OCI-LY7 (cell line): ENCODE measurements at regions not wholly inside any gene's neighbourhood (a gene's known extent, or its start where the extent isn't known, plus 50 kb on each side); places are given as distances from the start of the nearest gene placed in this dataset.

Experiments used
- BruUV-seq: library from RNA; stranded (reverse); fragments of 400-500 nt; replicated peaks from 2 replicates; lab custom pipeline; 2021; lab: Mats Ljungman, UMichigan
- CTCF ChIA-PET: fragments of 300-600 bp; sonication (Branson Sonifier 250); formaldehyde crosslinking; loops from one replicate; lab custom pipeline; 2022; ENCODE audit warnings: antibody characterized with exemption; ENCODE audit not compliant: unreplicated experiment; lab: Charles Lee
- POLR2A ChIA-PET: fragments of 300-600 bp; sonication (Branson Sonifier 250); formaldehyde crosslinking; loops from one replicate; lab custom pipeline; 2022; ENCODE audit warnings: antibody characterized with exemption; lab: Charles Lee
- DNase-seq: peaks from one replicate; pipeline ENCODE4 v3.0.0-alpha.2; 2015; ENCODE audit warnings: low spot score
- H2AFZ ChIP-seq: fragments of 200-600 bp; sonication (generic), shearing (Covaris generic); 2 replicates; pipeline ENCODE4 v1.6.1; 2014; ENCODE audit warnings: mild to moderate bottlenecking, antibody characterized with exemption, low read length, moderate library complexity
- H3K27ac ChIP-seq: fragments of 200-600 bp; sonication (generic); 2 replicates; pipeline ENCODE4 v1.5.1; 2014; ENCODE audit warnings: mixed run types, low read depth, mild to moderate bottlenecking, moderate library complexity, low read length, inconsistent platforms; ENCODE audit not compliant: poor library complexity, severe bottlenecking
- H3K36me3 ChIP-seq: fragments of 200-600 bp; sonication (generic); 2 replicates; pipeline ENCODE4 v1.6.1; 2014; ENCODE audit warnings: mild to moderate bottlenecking, antibody characterized with exemption, low read length, moderate library complexity, mixed read lengths; ENCODE audit not compliant: insufficient read depth
- H3K4me1 ChIP-seq: fragments of 200-600 bp; sonication (generic); 2 replicates; pipeline ENCODE4 v1.5.1; 2014; ENCODE audit warnings: mild to moderate bottlenecking, low read length; ENCODE audit not compliant: insufficient read depth, poor library complexity, severe bottlenecking
- H3K4me2 ChIP-seq: fragments of 200-600 bp; sonication (generic); 2 replicates; pipeline ENCODE4 v1.6.1; 2014; ENCODE audit warnings: mild to moderate bottlenecking, low read length
- H3K4me3 ChIP-seq: fragments of 200-600 bp; sonication (generic); 2 replicates; pipeline ENCODE4 v1.5.1; 2014; ENCODE audit warnings: mild to moderate bottlenecking, low read depth, low read length; ENCODE audit not compliant: poor library complexity, severe bottlenecking
- H3K79me2 ChIP-seq: fragments of 200-600 bp; sonication (generic); 2 replicates; pipeline ENCODE4 v1.6.1; 2016; ENCODE audit warnings: low read depth, mild to moderate bottlenecking, low read length, moderate library complexity, mixed read lengths; ENCODE audit not compliant: insufficient read depth
- H3K9me2 ChIP-seq: fragments of 200-600 bp; sonication (generic); 2 replicates; pipeline ENCODE4 v1.6.1; 2016; ENCODE audit warnings: mild to moderate bottlenecking, low read length, mixed read lengths; ENCODE audit not compliant: insufficient read depth
- H3K9me3 ChIP-seq: fragments of 200-600 bp; sonication (generic); 2 replicates; pipeline ENCODE4 v1.6.1; 2014; ENCODE audit warnings: mild to moderate bottlenecking, mixed run types, low read length, mixed read lengths
- H4K20me1 ChIP-seq: fragments of 200-600 bp; sonication (generic); 2 replicates; pipeline ENCODE4 v1.6.1; 2014; ENCODE audit warnings: mild to moderate bottlenecking, antibody characterized with exemption, low read length, moderate library complexity, mixed read lengths; ENCODE audit not compliant: insufficient read depth
- CTCF ChIP-seq: fragments of 200-600 bp; sonication (generic); conservative IDR thresholded peaks from 2 replicates; pipeline ENCODE4 v1.5.1; 2014; ENCODE audit warnings: mild to moderate bottlenecking, antibody characterized with exemption, low read length, moderate library complexity, mixed read lengths
- EZH2phosphoT487 ChIP-seq: fragments of 200-600 bp; sonication (generic); IDR thresholded peaks from 2 replicates; pipeline ENCODE4 v1.6.1; 2018; ENCODE audit warnings: low read depth, borderline replicate concordance, mild to moderate bottlenecking, mixed run types, antibody characterized with exemption, low read length, moderate library complexity, mixed read lengths
- intact Hi-C: fragments of 100-400 bp; cut with micrococcal nuclease; formaldehyde crosslinking; loops from one replicate; pipeline ENCODE4 v1.10.0; 2022; ENCODE audit not compliant: unreplicated experiment

DNA sequence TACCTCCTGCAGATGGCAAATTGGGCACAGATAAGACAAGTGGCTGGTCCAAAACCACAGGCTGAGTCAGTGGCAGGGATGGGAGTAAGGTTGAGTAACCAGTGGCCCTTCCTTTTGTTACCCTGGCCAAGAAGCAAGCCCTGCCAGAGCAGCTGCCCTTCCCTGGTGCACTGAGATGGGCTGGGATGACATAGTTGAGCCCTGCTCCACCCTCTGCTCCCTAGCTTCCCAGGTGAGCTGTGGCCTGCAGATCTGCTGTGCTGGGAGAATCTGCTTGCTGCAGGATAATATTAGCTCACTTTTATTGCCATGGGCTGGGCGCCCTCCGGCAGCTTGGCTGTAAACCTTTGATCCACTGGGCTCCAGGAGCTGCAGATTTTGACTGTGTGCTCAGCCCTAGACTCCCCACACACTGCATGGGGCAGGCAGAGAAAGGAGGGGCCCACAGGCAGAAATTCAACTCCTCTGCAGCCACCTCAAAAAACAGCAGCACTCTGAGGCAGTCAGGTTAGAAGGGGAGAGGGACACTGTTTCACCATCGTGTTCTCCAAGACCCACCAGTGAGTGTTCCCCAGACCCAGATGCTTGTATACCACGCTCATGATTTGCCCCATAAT lies 101.8 kb downstream of the CBLN1 start:
- Histone ChIP-seq H4K20me1 (no peaks in the 10 kb centered on the region), H3K4me2 (no peak overlapping the region), H2AFZ (no peak overlapping the region), H3K36me3 (no peaks in the 10 kb centered on the region), H3K9me3 (no peaks in the 10 kb centered on the region), H3K9me2 (no peaks in the 10 kb centered on the region), H3K79me2 (no peaks in the 10 kb centered on the region), H3K27ac (no peak overlapping the region), H3K4me1 (peaks cover 8% of the 10 kb centered on the region), H3K4me3 (no peak overlapping the region)
- no TSS peak for BruUV-seq
- POLR2A ChIA-PET: interaction anchor here (0.6 to 1.2 kb wide), 2 partner anchors 8 to 125 kb away, joined by 3 read pairs; no protein-coding TSS in a partner anchor
- no peak for DNase-seq
- TF ChIP-seq EZH2phosphoT487 (no peak), CTCF (no peak)
- intact Hi-C loops: loop anchor here (10.0 kb wide), 1 partner anchor 155 kb away; no protein-coding TSS in a partner anchor
- CTCF ChIA-PET: interaction anchor here (0.6 kb wide), 1 partner anchor 158 kb away, joined by 4 read pairs; no protein-coding TSS in a partner anchor

DNA sequence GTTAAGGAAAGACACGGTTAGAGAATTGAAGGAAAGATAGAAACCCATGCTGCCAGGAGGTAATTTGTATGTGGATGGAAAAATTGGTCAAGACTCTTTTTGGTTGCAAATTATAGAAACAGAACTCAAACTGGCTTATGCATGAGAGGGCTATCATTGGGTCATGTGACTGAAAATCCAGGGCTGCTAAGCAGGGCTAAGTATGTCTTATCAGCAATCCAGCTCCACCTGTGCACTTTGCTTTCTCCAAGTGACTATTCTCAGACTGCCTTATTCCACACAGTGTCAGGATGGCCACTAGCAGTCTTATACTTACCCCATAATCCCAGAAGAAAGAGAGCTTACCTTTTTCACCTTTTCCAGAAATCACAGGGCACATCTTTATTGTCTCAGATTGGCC lies 113.5 kb downstream of the CBLN1 start:
- Histone ChIP-seq H3K4me1 (peaks cover 10% of the 10 kb centered on the region), H3K36me3 (no peaks in the 10 kb centered on the region), H3K9me3 (no peaks in the 10 kb centered on the region), H3K4me3 (no peak overlapping the region), H4K20me1 (no peaks in the 10 kb centered on the region), H2AFZ (no peak overlapping the region), H3K4me2 (no peak overlapping the region), H3K79me2 (no peaks in the 10 kb centered on the region), H3K9me2 (no peaks in the 10 kb centered on the region), H3K27ac (no peak overlapping the region)
- no peak for DNase-seq
- POLR2A ChIA-PET: interaction anchor here (0.6 kb wide), 1 partner anchor 281 kb away, joined by 3 read pairs; no protein-coding TSS in a partner anchor
- intact Hi-C loops: no loop called here
- CTCF ChIA-PET: no interaction called here
- BruUV-seq: no TSS peak
- no peak for TF ChIP-seq CTCF
- TF ChIP-seq EZH2phosphoT487: no peak

- no peak overlapping the region for H3K27ac ChIP-seq
- no peaks in the 10 kb centered on the region for H3K79me2 ChIP-seq
- no peak for TF ChIP-seq EZH2phosphoT487
- TF ChIP-seq CTCF: no peak
- no peak overlapping the region for H2AFZ ChIP-seq
- H3K9me3 ChIP-seq: no peaks in the 10 kb centered on the region
- POLR2A ChIA-PET: no interaction called here
- no peak overlapping the region for H3K4me2 ChIP-seq
- no TSS peak for BruUV-seq
- CTCF ChIA-PET: no interaction called here
- H3K4me3 ChIP-seq: no peak overlapping the region
- no peak for DNase-seq
- peaks cover 37% of the 10 kb centered on the region for H3K4me1 ChIP-seq
- H4K20me1 ChIP-seq: no peaks in the 10 kb centered on the region
- intact Hi-C loops: no loop called here
- H3K9me2 ChIP-seq: no peaks in the 10 kb centered on the region
- no peaks in the 10 kb centered on the region for H3K36me3 ChIP-seq
Measured at GRCh38 chr16:49165025-49165424, 116.6 kb downstream of the CBLN1 start.
